MV-4-11 (cell line): ENCODE measurements at regions not wholly inside any gene's neighbourhood (a gene's known extent, or its start where the extent isn't known, plus 50 kb on each side); places are given as distances from the start of the nearest gene placed in this dataset.

Experiments
- DNase-seq: peaks from one replicate; lab custom pipeline; 2025; lab: John Stamatoyannopoulos, UW

GRCh38 chr4:136400829-136401228 is 1131.5 kb downstream of the PCDH18 start:
- DNase-seq, result no peak

DNA sequence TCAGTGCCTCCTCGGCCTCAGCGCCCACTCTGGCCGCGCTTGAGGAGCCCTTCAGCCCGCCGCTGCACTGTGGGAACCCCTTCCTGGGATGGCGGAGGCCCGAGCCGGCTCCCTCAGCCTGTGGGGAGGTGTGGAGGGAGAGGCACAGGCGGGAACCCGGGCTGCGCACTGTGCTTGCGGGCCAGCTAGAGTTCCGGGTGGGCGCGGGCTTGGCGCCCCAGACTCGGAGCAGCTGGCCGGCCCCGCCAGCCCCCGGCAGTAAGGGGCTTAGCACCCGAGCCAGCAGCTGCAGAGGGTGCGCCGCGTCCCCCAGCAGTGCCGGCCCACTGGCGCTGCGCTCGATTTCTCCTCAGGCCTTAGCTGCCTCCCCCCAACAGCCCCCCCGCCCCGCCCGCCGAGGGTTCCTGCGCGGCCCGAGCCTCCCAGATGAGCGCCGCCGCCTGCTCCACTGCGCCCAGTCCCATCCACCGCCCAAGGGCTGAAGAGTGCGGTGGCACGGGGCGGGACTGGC is 1137.0 kb downstream of the PCDH18 start:
- no peak for DNase-seq

DNA sequence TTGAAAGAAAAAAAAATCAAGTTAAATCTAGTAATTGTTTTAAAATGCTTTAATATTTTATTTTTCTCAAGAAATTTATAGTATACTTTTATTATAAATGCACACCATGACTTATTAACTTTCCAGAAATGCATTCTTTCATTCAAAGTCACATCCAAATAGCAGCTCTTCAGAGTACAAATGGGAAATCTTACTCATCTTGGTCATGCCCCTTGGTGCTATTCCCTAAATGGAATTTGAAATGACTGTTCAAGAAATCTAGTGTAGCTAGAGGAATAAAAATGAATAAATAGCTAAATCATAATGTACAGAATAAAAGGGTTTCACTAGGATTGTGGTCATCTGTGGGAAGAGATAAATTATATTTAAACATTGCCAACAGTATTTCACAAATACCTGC is 1139.7 kb downstream of the PCDH18 start:
- no peak for DNase-seq

- DNase-seq, result no peak
These were observed 1141.5 kb downstream of the PCDH18 start for GRCh38 chr4:136390824-136391223.

DNA sequence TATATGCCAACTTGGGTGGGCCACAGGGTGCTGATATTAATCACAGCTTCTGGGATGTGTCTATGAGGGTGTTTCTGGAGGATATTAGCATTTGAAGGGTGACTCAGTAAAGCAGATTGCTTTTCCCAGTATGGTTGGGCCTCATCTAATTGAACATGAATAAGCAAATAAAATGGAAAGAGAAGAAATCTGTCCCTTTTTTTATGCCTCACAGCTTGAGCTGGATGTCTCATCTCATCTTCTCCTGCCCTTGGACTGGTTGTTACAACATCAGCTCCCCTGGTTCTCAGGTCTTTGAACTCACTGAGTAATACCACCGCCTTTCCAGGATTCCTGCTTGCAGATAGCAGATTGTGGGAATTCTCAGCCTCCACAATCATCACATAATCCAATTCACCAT is 1149.2 kb downstream of the PCDH18 start:
- no peak for DNase-seq

GRCh38 chr4:136371231-136371630 is 1161.1 kb downstream of the PCDH18 start:
- DNase-seq, result no peak

- DNase-seq, result no peak
These were observed 1163.2 kb downstream of the PCDH18 start for GRCh38 chr4:136369073-136369472.

GRCh38 chr4:136357556-136357955 is 1174.7 kb downstream of the PCDH18 start:
- no peak for DNase-seq

GRCh38 chr4:136355970-136356369 is 1176.3 kb downstream of the PCDH18 start:
- DNase-seq, result no peak

- DNase-seq, result no peak
These were observed 1189.0 kb downstream of the PCDH18 start for GRCh38 chr4:136343340-136343739.

DNA sequence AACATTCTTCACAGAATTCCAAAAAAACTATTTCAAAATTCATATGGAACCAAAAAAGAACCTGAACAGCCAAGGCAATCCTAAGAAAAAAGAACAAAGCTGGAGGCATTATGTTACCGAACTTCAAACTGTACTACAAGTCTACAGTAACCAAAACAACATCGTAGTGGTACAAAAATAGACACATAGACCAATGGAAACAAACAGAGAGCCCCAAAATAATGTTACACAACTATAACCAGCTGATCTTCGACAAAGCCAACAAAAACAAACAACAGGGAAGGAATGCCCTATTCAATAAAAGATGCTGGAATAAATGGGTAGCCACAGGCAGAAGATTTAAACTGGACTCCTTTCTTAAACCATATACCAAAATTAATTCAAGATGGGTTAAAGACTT is 1189.6 kb downstream of the PCDH18 start:
- DNase-seq, result no peak

GRCh38 chr4:136337216-136337615 is 1195.1 kb downstream of the PCDH18 start:
- no peak for DNase-seq

GRCh38 chr4:136336479-136336878 is 1195.8 kb downstream of the PCDH18 start:
- DNase-seq, result no peak

DNA sequence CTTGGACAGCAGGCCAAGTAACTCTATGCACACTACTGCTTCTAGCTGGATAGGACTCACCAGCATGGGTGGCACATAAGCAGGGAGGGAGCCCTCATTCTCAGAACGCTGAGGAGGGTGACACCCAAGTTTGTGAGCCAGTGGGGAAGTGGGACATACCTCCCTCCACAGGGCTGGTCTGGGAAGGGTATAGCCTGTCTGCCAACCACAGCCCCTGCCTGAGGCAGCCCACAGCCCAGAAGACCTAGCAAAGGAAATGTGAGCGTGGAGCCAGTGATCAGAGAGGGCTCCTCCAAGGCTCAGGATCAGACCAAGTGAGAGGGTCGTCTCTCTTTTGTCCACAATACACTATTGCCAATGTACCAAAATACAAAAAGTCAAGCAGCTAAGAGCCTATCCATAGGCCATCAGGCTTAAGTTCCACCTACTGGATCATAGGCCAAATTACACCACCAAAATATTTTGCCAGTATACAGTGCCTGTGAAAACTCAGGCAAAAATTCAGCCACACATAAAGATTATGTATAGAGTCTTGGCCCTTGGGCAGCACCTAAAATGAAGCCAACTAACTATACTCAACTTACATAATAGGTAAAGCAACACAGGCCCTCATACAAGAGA is 1203.1 kb downstream of the PCDH18 start:
- no peak for DNase-seq

DNA sequence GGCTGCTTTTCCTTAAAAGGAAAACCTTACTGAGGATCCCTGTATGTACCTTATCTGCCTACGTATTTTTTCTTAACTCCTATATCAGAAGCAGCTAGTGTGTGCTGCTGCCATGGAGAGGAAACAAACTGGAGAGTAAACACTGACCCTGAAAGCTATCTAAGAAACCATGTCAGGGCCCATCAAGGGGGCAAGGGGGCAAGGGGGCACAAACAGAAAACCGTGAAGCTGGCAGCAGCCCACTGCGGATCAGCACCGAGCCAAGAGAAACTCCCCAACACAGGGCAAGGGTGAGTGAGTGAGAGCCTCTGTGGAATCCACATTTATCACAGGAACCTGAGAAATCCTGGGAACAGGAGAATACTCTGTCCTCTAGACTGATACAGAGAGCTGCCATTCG is 1204.2 kb downstream of the PCDH18 start:
- DNase-seq, result no peak

GRCh38 chr4:136320465-136320813 is 1211.9 kb downstream of the PCDH18 start:
- no peak for DNase-seq

DNA sequence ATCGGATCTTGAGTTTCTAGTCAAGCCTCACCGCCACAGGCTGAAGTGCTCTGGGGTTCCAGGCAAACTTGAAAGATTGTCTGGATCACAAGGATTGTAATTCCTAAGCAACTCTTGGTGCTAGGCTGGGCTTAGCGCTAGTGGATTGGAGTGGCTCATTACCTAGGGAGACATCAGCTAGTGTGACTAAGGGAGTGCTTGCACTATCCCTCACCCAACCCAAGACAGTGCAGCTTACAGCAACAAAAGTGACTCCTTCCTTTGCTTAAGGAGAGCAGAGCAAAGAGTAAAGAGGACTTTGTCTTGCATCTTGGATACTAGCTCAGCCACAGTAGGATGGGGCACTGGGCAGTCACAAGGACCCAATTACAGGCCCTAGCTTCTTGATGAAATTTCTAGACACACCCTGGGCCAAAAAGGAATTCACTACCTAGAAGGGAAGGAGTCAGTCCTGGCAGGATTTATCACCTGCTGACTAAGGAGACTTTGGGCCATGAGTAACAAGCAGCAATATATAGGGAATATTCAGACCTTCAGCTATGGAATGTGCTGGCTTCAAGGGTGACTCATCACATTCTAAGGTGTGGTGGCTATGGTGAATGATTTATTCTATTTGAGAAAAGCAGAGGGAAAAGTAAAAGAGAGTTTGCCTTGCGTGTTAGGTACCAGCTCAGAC is 1212.4 kb downstream of the PCDH18 start:
- DNase-seq, result no peak

- no peak for DNase-seq
These were observed 1215.3 kb downstream of the PCDH18 start for GRCh38 chr4:136316961-136317360.

GRCh38 chr4:136314686-136315085 is 1217.6 kb downstream of the PCDH18 start:
- no peak for DNase-seq

GRCh38 chr4:136311774-136312173 is 1220.5 kb downstream of the PCDH18 start:
- DNase-seq, result no peak

DNA sequence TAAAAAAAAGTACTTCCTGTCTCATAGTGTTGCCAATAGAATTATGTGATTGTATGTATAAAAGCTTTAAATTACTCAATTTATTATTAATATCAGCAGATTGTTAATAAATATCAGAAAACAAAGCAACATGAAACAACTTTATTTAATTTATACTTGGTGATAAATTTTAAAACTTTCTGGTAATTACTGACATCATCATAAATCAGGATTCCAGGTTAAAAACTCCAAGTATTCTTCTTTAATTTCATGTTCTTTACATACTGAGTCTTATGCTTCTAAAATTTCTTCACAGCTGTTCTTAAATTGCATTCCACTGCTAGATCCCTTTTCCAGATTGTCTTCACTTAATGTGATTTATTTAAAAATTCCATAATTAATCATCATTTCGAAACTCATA is 1224.5 kb downstream of the PCDH18 start:
- DNase-seq, result no peak

GRCh38 chr4:136306361-136306760 is 1225.9 kb downstream of the PCDH18 start:
- DNase-seq, result no peak

DNA sequence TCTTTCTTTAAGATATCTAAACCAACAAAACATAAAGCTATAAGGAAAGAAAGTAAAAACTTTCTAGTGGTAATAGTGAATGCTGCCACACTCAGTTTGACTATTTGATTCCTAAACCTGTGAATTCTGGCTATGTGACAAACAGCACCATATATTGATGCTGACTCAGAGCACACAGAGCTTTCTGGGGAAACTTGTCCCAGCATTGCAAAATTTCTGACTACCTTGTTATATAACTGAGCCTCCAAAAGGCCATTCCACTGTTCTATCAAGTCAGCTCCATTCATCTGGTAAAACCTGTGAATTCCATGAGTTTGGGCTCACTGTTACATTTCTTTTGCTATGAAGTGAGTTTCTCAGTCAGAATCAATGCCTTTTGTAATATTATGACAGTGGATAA is 1229.7 kb downstream of the PCDH18 start:
- DNase-seq, result no peak
